Right atrium auricular region (tissue), 2 donors: ENCODE measurements at regions not wholly inside any gene's neighbourhood (a gene's known extent, or its start where the extent isn't known, plus 50 kb on each side); places are given as distances from the start of the nearest gene placed in this dataset.

Experiments used
- DNase-seq: peaks from one replicate; pipeline ENCODE4 v3.0.0-alpha.2; 2019; ENCODE audit warnings: low spot score
- H3K27ac ChIP-seq, 2 donors: fragments of 200-600 bp; sonication (generic); 1 replicate in 1 of 2; 2 replicates in 1 of 2; pipeline ENCODE4 v1.5.1; 2016 to 2019
- H3K27me3 ChIP-seq, 2 donors: fragments of 200-600 bp; sonication (generic); one replicate each; pipeline versions ENCODE4 v1.5.1 to v1.6.0; 2017 to 2019
- H3K36me3 ChIP-seq: fragments of 200-600 bp; sonication (generic); one replicate; pipeline ENCODE4 v1.5.1; 2016
- H3K4me1 ChIP-seq, 2 donors: fragments of 200-600 bp; sonication (generic); one replicate each; pipeline versions ENCODE4 v1.5.1 to v1.6.0; 2017 to 2019
- H3K4me3 ChIP-seq, 2 donors: fragments of 200-600 bp; sonication (generic); 1 replicate in 1 of 2; 2 replicates in 1 of 2; pipeline ENCODE4 v1.5.1; 2017 to 2019; ENCODE audit warnings: mild to moderate bottlenecking in 1 of 2, moderate library complexity in 1 of 2
- H3K9me3 ChIP-seq, 2 donors: fragments of 200-600 bp; sonication (generic); one replicate each; pipeline ENCODE4 v1.5.1; 2019
- CTCF ChIP-seq, 2 donors: fragments of 200-600 bp; sonication (generic); IDR thresholded peaks; one replicate each; pipeline ENCODE4 v1.5.1; 2019; ENCODE audit warnings: antibody characterized with exemption in 2 of 2

- Histone ChIP-seq H3K36me3 (no peaks in the 10 kb centered on the region), H3K27ac (no peak overlapping the region), H3K9me3 (no peaks in the 10 kb centered on the region), H3K4me1 (no peaks in the 10 kb centered on the region), H3K27me3 (no peaks in the 10 kb centered on the region), H3K4me3 (no peak overlapping the region)
- DNase-seq = no peak
- no peak for TF ChIP-seq CTCF (IDR thresholded peaks at IDR 0.05)
Observed at GRCh38 chr3:59467476-59467875, 417.7 kb upstream of the CFAP20DC start.

GRCh38 chr3:59464187-59464586 is 414.4 kb upstream of the CFAP20DC start:
- H3K27ac ChIP-seq = no peak overlapping the region
- H3K9me3 ChIP-seq = no peaks in the 10 kb centered on the region
- H3K4me3 ChIP-seq = no peak overlapping the region
- H3K36me3 ChIP-seq = no peaks in the 10 kb centered on the region
- no peak for DNase-seq
- no peaks in the 10 kb centered on the region for H3K27me3 ChIP-seq
- TF ChIP-seq CTCF (IDR thresholded peaks at IDR 0.05) = no peak
- no peaks in the 10 kb centered on the region for H3K4me1 ChIP-seq

- no peak overlapping the region for H3K27ac ChIP-seq
- no peak overlapping the region for H3K4me3 ChIP-seq
- no peak for TF ChIP-seq CTCF (IDR thresholded peaks at IDR 0.05)
- no peaks in the 10 kb centered on the region for H3K27me3 ChIP-seq
- no peak for DNase-seq
- H3K36me3 ChIP-seq = no peaks in the 10 kb centered on the region
- H3K4me1 ChIP-seq = no peaks in the 10 kb centered on the region
- H3K9me3 ChIP-seq = no peaks in the 10 kb centered on the region
Observed at GRCh38 chr3:59463253-59463652, 413.4 kb upstream of the CFAP20DC start.

GRCh38 chr3:59460068-59460467 is 410.2 kb upstream of the CFAP20DC start:
- H3K27me3 ChIP-seq = no peaks in the 10 kb centered on the region
- no peaks in the 10 kb centered on the region for H3K9me3 ChIP-seq
- no peaks in the 10 kb centered on the region for H3K36me3 ChIP-seq
- H3K4me1 ChIP-seq = no peaks in the 10 kb centered on the region
- DNase-seq = no peak
- TF ChIP-seq CTCF (IDR thresholded peaks at IDR 0.05) = no peak
- no peak overlapping the region for H3K4me3 ChIP-seq
- no peak overlapping the region for H3K27ac ChIP-seq

GRCh38 chr3:59456852-59457485 is 407.1 kb upstream of the CFAP20DC start:
- H3K27ac ChIP-seq = no peak overlapping the region
- no peak overlapping the region for H3K4me3 ChIP-seq
- H3K4me1 ChIP-seq = no peaks in the 10 kb centered on the region
- H3K9me3 ChIP-seq = no peaks in the 10 kb centered on the region
- TF ChIP-seq CTCF (IDR thresholded peaks at IDR 0.05) = no peak
- no peaks in the 10 kb centered on the region for H3K27me3 ChIP-seq
- H3K36me3 ChIP-seq = no peaks in the 10 kb centered on the region
- no peak for DNase-seq
